ENCODE measurements at regions not wholly inside any gene's neighbourhood (a gene's known extent, or its start where the extent isn't known, plus 50 kb on each side); places are given as distances from the start of the nearest gene placed in this dataset.

DNA sequence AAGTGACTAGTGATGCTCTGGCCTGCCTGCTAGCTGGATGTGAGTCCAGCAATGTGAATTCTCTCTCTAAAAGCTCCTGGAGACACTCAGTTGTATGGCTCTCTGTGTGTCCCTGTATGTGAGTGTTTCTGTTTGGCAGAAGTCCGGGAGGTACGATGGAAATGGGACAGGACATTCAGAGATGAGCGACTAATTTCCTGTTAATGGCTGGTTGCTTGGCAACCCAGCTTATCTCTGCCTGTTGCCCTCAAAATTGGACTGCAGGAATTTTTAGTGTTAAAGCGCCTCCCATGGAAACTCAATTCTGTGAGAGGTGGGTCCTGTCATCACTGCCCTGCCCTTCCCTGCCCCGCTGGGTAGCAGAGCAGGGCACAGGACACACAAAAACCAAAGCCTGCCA, 136.8 kb upstream of the LRFN2 start:
- no peaks in the 10 kb centered on the region for H3K9me3 ChIP-seq
- TF ChIP-seq CBX2 (IDR thresholded peaks at IDR 0.05; ENCODE audit: borderline replicate concordance, low read depth), result no peak
- TF ChIP-seq MAFK (IDR thresholded peaks at IDR 0.05; ENCODE audit: partially characterized antibody), result no peak
- TF ChIP-seq ZC3H11A (IDR thresholded peaks at IDR 0.05), result no peak
- TF ChIP-seq HOXB13 (CRISPR knock-in tag; IDR thresholded peaks at IDR 0.05; ENCODE audit: low read depth), result no peak
- TF ChIP-seq HMGXB4 (CRISPR knock-in tag; IDR thresholded peaks at IDR 0.05; ENCODE audit: borderline replicate concordance), result no peak
- no peak for TF ChIP-seq FOSB (CRISPR knock-in tag; IDR thresholded peaks at IDR 0.05)
- TF ChIP-seq JUNB (IDR thresholded peaks at IDR 0.05), result no peak
- TF ChIP-seq SMC3 (IDR thresholded peaks at IDR 0.05), result no peak
- TF ChIP-seq HES2 (IDR thresholded peaks at IDR 0.05), result no peak
- TF ChIP-seq RAD21 (conservative IDR thresholded peaks at IDR 0.05 in 1 of 2, IDR thresholded peaks at IDR 0.05 in 1 of 2), result no peak
- no peak for TF ChIP-seq NFE2L2 (conservative IDR thresholded peaks at IDR 0.05; ENCODE audit: low read length)
- TF ChIP-seq POLR2AphosphoS2 (conservative IDR thresholded peaks at IDR 0.05; ENCODE audit: low read length), result no peak
- no peak for TF ChIP-seq ESRRA (IDR thresholded peaks at IDR 0.05; ENCODE audit: borderline replicate concordance, low read length)
- no peak for TF ChIP-seq MAX (IDR thresholded peaks at IDR 0.05)
- TF ChIP-seq NPAS2 (CRISPR knock-in tag; IDR thresholded peaks at IDR 0.05; ENCODE audit: borderline replicate concordance), result no peak
- TF ChIP-seq CTCF (IDR thresholded peaks at IDR 0.05), result no peak
- TF ChIP-seq RARB (CRISPR knock-in tag; IDR thresholded peaks at IDR 0.05), result no peak
- TF ChIP-seq, protein P1, sequence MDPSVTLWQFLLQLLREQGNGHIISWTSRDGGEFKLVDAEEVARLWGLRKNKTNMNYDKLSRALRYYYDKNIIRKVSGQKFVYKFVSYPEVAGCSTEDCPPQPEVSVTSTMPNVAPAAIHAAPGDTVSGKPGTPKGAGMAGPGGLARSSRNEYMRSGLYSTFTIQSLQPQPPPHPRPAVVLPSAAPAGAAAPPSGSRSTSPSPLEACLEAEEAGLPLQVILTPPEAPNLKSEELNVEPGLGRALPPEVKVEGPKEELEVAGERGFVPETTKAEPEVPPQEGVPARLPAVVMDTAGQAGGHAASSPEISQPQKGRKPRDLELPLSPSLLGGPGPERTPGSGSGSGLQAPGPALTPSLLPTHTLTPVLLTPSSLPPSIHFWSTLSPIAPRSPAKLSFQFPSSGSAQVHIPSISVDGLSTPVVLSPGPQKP (IDR thresholded peaks at IDR 0.05; ENCODE audit: low read depth, low read length), result no peak
- no peak for TF ChIP-seq MYC (IDR thresholded peaks at IDR 0.05; ENCODE audit: borderline replicate concordance, low read length)
- no peak for TF ChIP-seq MAZ (IDR thresholded peaks at IDR 0.05; ENCODE audit: borderline replicate concordance, low read depth, low read length)
- no peak overlapping the region for H3K4me2 ChIP-seq
- ATAC-seq (no peak), DNase-seq (ENCODE audit: low read depth in 1 of 2, low spot score in 1 of 2) (no peak), FAIRE-seq (no peak)
- H3K4me3 ChIP-seq, result no peak overlapping the region
- WGBS (ENCODE audit: missing lambda C conversion rate), result 59% methylated on average over 5 of the region's 5 CpGs
- POLR2A ChIA-PET, result no interaction called here
- no peak overlapping the region for H3K27ac ChIP-seq
- CTCF ChIA-PET, result no interaction called here
- no peaks in the 10 kb centered on the region for H3K4me1 ChIP-seq

DNA sequence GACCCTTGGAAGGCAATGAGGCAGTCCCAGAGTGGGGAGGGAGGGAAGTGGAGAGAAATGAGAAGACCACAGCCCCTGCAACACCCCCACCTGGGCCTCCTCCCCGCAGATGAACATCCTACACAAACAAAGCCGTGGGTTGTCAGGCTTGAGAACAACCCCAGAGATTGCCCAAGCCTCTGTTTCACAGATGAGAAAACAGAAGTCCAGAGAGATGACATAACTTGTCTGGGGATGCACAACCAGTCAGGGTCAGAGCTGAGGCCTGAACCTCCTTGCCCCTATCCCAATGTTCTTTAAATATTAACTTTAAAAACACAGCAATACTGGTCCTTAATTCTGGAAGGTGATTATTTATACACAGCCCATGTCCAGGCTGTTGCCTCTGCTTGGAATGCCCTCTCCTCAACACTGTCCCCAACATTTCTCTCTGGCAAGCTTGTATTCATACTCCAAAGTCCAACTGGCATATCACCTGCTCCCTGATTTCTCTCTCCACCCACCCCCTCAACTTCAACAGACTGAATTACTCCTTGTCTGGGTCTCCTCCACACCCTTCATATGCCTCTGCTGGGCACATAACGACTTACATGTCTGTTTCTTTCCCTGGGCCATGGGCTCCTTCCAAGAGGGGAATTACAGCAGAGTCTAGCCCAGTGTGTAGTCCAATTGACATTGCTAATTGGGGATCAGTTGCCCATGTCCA, 135.5 kb upstream of the LRFN2 start:
- FAIRE-seq (no peak), ATAC-seq (no peak), DNase-seq (ENCODE audit: low read depth in 1 of 2, low spot score in 1 of 2) (no peak)
- ChIA-PET POLR2A (no interaction called here), CTCF (no interaction called here)
- H3K4me2 ChIP-seq, result no peak overlapping the region
- 33% methylated on average over 3 of the region's 3 CpGs for whole genome bisulfite sequencing (ENCODE audit: missing lambda C conversion rate)
- no peak overlapping the region for H3K4me3 ChIP-seq
- no peak overlapping the region for H3K27ac ChIP-seq
- H3K9me3 ChIP-seq, result no peaks in the 10 kb centered on the region
- no peaks in the 10 kb centered on the region for H3K4me1 ChIP-seq
- TF ChIP-seq CTCF (IDR thresholded peaks at IDR 0.05) (no peak), RARB (CRISPR knock-in tag; IDR thresholded peaks at IDR 0.05) (no peak), NR3C1 (IDR thresholded peaks at IDR 0.05) (no peak), HEYL (CRISPR knock-in tag; IDR thresholded peaks at IDR 0.05) (no peak), FOXS1 (CRISPR knock-in tag; IDR thresholded peaks at IDR 0.05) (no peak), TFCP2L1 (CRISPR knock-in tag; IDR thresholded peaks at IDR 0.05) (no peak), RCOR1 (IDR thresholded peaks at IDR 0.05; ENCODE audit: low read depth, low read length) (no peak), EHMT2 (IDR thresholded peaks at IDR 0.05; ENCODE audit: low read depth) (no peak), ATOH8 (CRISPR knock-in tag; IDR thresholded peaks at IDR 0.05; ENCODE audit: low read depth) (no peak), BHLHE40 (IDR thresholded peaks at IDR 0.05; ENCODE audit: low read depth, low read length) (no peak)
- TF ChIP-seq, protein P1 (IDR thresholded peaks at IDR 0.05; ENCODE audit: low read depth, low read length), result no peak
